ENCODE measurements at regions not wholly inside any gene's neighbourhood (a gene's known extent, or its start where the extent isn't known, plus 50 kb on each side); places are given as distances from the start of the nearest gene placed in this dataset.

DNA sequence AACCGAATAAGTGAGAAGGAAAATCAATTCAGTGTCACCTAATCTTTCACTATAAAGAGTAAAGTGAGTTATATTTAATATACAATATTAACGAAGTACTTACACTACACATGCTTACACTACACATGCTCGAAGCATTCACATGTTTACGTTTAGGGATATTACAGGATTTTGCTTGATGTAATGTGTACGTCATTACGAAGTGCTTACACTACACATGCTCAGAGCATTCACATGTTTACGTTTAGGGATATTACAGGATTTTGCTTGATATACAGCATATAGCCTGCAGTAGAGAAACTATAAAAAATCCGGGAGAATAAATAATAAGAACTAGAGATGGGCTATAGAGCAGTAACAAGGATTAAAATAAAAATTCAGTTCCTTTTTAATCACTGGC, 538.8 kb upstream of the CXADR start:
- WGBS, 2 donors = 83 to 90% methylated on average over 8 of the region's 8 CpGs
- no peak overlapping the region for H3K4me3 ChIP-seq (ENCODE audit: low read depth, poor library complexity, severe bottlenecking)
- no peak for DNase-seq (ENCODE audit: low spot score in 2 of 2)
- intact Hi-C loops (cut with DNase I; ENCODE audit: low total_unique reads) = no loop called here
- TF ChIP-seq POLR2A (IDR thresholded peaks at IDR 0.05) = no peak
- TF ChIP-seq, protein P1, sequence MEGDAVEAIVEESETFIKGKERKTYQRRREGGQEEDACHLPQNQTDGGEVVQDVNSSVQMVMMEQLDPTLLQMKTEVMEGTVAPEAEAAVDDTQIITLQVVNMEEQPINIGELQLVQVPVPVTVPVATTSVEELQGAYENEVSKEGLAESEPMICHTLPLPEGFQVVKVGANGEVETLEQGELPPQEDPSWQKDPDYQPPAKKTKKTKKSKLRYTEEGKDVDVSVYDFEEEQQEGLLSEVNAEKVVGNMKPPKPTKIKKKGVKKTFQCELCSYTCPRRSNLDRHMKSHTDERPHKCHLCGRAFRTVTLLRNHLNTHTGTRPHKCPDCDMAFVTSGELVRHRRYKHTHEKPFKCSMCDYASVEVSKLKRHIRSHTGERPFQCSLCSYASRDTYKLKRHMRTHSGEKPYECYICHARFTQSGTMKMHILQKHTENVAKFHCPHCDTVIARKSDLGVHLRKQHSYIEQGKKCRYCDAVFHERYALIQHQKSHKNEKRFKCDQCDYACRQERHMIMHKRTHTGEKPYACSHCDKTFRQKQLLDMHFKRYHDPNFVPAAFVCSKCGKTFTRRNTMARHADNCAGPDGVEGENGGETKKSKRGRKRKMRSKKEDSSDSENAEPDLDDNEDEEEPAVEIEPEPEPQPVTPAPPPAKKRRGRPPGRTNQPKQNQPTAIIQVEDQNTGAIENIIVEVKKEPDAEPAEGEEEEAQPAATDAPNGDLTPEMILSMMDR (IDR thresholded peaks at IDR 0.05) = no peak

DNA sequence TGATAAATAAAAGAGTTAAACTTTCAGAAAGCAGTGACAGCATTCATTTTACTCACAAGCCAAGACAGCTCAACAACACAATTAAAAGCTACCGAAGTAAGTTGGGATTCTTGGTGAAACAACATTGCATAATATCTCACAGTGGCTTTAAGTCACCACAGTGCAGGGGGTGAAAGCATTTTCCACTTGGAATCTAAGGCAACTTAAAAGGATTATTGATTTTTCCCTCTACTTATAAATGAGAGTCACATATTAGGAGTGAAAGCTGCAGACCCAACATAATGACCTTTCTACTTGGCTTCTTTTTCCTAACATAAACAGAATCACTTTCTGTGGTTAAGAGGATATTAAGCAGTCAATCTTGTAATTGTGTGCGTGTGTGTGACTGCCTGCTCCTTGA, 536.6 kb upstream of the CXADR start:
- TF ChIP-seq, protein P1 (IDR thresholded peaks at IDR 0.05) = no peak
- no peak for TF ChIP-seq POLR2A (IDR thresholded peaks at IDR 0.05)
- no peak overlapping the region for H3K4me3 ChIP-seq (ENCODE audit: low read depth, poor library complexity, severe bottlenecking)
- no peak for DNase-seq (ENCODE audit: low spot score in 2 of 2)
- intact Hi-C loops (cut with DNase I; ENCODE audit: low total_unique reads) = no loop called here
- WGBS, 2 donors = 10 to 15% methylated on average over 2 of the region's 2 CpGs

DNA sequence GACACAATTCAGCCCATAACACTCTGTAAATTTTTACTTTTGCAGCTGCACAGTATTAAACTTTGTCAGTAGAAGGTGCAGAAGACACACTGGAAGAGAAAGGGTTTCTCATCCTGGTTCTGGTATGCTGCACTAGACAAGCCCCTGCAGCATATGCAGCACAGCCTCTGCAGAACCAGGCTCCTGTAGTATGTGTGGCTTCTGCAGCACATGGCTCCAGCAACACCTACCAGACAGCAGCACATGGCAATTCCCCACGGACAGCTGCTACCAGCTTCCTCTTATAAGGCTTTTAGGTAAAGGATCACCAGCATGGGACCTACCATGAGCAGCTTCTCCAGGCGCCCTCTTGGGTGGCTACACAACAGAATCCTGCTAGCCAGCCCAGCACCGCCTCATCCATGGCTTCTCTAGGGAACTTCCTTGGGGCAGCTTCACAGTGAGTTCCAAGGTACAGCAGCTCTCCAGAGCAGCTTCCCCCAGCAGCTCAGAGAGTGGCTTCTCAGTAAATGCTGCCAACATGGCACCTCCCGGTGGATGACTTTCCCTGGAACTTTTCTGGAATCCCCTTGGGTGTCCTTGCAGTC, 534.4 kb upstream of the CXADR start:
- H3K4me3 ChIP-seq (ENCODE audit: low read depth, poor library complexity, severe bottlenecking) = no peak overlapping the region
- TF ChIP-seq, protein P1 (IDR thresholded peaks at IDR 0.05) = no peak
- TF ChIP-seq POLR2A (IDR thresholded peaks at IDR 0.05) = no peak
- intact Hi-C loops (cut with DNase I; ENCODE audit: low total_unique reads) = no loop called here
- 67% methylated on average over 3 to 4 of the region's 4 CpGs for WGBS, 2 donors
- no peak for DNase-seq (ENCODE audit: low spot score in 2 of 2)

DNA sequence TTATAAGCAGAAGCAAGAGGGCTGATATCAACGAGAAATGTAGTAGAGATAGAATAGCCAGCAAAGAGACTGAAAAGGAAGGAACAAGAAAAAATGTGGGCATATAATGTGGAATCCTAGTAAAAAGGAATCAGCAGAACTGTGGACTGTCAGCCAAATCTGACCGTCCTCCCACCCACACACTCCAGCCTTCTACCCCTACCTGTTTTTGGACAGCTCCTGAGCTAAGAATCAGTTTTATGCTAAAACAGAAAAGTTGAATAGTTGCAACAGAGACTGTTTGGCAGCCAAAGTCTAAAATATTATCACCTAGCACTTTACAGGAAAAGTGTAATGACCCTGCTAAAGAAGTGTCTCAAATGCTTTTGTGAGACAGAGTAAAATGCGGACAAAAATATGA, 533.3 kb upstream of the CXADR start:
- no peak for TF ChIP-seq POLR2A (IDR thresholded peaks at IDR 0.05)
- TF ChIP-seq, protein P1 (IDR thresholded peaks at IDR 0.05) = no peak
- no peak overlapping the region for H3K4me3 ChIP-seq (ENCODE audit: low read depth, poor library complexity, severe bottlenecking)
- DNase-seq (ENCODE audit: low spot score in 2 of 2) = no peak
- intact Hi-C loops (cut with DNase I; ENCODE audit: low total_unique reads) = no loop called here
- whole genome bisulfite sequencing, 2 donors = 89% methylated on average over 3 of the region's 3 CpGs

DNA sequence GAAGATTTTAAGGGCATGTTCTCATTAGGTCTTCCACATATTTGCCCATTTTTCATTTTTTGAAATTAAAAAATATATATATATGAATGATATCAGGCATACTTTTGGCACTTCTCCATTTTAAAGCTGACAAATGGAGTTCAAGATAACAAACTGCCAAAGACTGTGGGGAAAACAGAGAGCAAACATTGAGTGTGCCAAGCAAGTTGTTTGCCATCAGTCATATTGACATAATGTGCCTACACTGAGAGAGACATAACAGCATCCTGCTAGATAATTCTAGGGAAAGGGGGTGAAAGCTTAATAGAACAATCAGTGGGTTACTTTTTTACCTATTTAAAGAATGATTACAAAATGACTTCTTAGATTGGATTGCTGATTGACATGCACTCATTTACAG, 529.4 kb upstream of the CXADR start:
- no peak for TF ChIP-seq POLR2A (IDR thresholded peaks at IDR 0.05)
- TF ChIP-seq, protein P1 (IDR thresholded peaks at IDR 0.05) = no peak
- H3K4me3 ChIP-seq (ENCODE audit: low read depth, poor library complexity, severe bottlenecking) = no peak overlapping the region
- intact Hi-C loops (cut with DNase I; ENCODE audit: low total_unique reads) = no loop called here
- DNase-seq (ENCODE audit: low spot score in 2 of 2) = no peak

DNA sequence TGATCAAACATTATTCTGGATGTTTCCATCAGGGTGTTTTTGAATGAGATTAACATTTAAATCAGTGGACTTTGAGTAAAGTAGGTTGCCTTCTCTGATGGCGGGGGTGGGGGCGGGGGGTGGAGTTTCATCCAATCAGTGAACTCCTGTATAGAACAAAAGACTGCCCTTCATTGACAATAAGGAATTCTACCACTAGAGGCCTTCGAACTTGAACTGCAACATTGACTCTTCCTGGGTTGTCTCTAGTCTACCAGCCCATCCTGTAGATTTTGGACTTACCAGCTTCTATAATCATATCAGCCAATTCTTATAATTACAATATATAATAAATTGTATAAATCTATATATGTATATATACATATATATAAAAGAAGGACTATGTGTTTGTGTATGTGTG, 520.4 kb upstream of the CXADR start:
- intact Hi-C loops (cut with DNase I; ENCODE audit: low total_unique reads) = no loop called here
- no peak overlapping the region for H3K4me3 ChIP-seq (ENCODE audit: low read depth, poor library complexity, severe bottlenecking)
- no peak for TF ChIP-seq POLR2A (IDR thresholded peaks at IDR 0.05)
- no peak for DNase-seq (ENCODE audit: low spot score in 2 of 2)
- 87 to 95% methylated on average over 3 of the region's 3 CpGs for WGBS, 2 donors
